HG03469 (cell line): ENCODE measurements at regions not wholly inside any gene's neighbourhood (a gene's known extent, or its start where the extent isn't known, plus 50 kb on each side); places are given as distances from the start of the nearest gene placed in this dataset.
"Not testable (repeated sequence)": the region's sequence is repeated elsewhere in the genome, so short reads cannot be mapped to it uniquely, and the experiment has no call there.

Experiments used
- ATAC-seq: cut with Tn5 transposase; IDR thresholded peaks from one replicate; pipeline ENCODE4 v1.9.1; 2021; ENCODE audit warnings: mild to moderate bottlenecking, moderate library complexity, moderate number of reproducible peaks; ENCODE audit not compliant: unreplicated experiment

- not testable (repeated sequence) for ATAC-seq
These were observed 150.8 kb upstream of the NR4A3 start for GRCh38 chr9:99670886-99671285.

GRCh38 chr9:99677281-99677680 lies 144.4 kb upstream of the NR4A3 start:
- ATAC-seq: no peak

- ATAC-seq: no peak
These were observed 143.1 kb upstream of the NR4A3 start for GRCh38 chr9:99678566-99678965.

- no peak for ATAC-seq
These were observed 141.5 kb upstream of the NR4A3 start for GRCh38 chr9:99680191-99680590.

GRCh38 chr9:99681113-99681512 lies 140.6 kb upstream of the NR4A3 start:
- no peak for ATAC-seq

GRCh38 chr9:99682378-99682777 lies 139.3 kb upstream of the NR4A3 start:
- ATAC-seq: no peak

GRCh38 chr9:99682870-99683269 lies 138.8 kb upstream of the NR4A3 start:
- no peak for ATAC-seq

GRCh38 chr9:99690573-99690972 lies 131.1 kb upstream of the NR4A3 start:
- no peak for ATAC-seq

- no peak for ATAC-seq
These were observed 127.8 kb upstream of the NR4A3 start for GRCh38 chr9:99693888-99694287.

- no peak for ATAC-seq
These were observed 127.3 kb upstream of the NR4A3 start for GRCh38 chr9:99694393-99694792.

GRCh38 chr9:99699396-99699795 lies 122.3 kb upstream of the NR4A3 start:
- no peak for ATAC-seq

GRCh38 chr9:99712214-99712613 lies 109.5 kb upstream of the NR4A3 start:
- no peak for ATAC-seq

- no peak for ATAC-seq
These were observed 107.8 kb upstream of the NR4A3 start for GRCh38 chr9:99713838-99714306.

- ATAC-seq: no peak
These were observed 103.1 kb upstream of the NR4A3 start for GRCh38 chr9:99718631-99719030.

- ATAC-seq: peak; percentile 87
These were observed 101.1 kb upstream of the NR4A3 start for GRCh38 chr9:99720455-99721050.

GRCh38 chr9:99721898-99722297 lies 99.8 kb upstream of the NR4A3 start:
- ATAC-seq: no peak

- ATAC-seq: no peak
These were observed 98.8 kb upstream of the NR4A3 start for GRCh38 chr9:99722877-99723276.

- ATAC-seq: no peak
These were observed 97.0 kb upstream of the NR4A3 start for GRCh38 chr9:99724640-99725039.

GRCh38 chr9:99725852-99726251 lies 95.8 kb upstream of the NR4A3 start:
- ATAC-seq: no peak

GRCh38 chr9:99726758-99727157 lies 94.9 kb upstream of the NR4A3 start:
- ATAC-seq: no peak

- ATAC-seq: no peak
These were observed 91.6 kb upstream of the NR4A3 start for GRCh38 chr9:99730062-99730461.

- no peak for ATAC-seq
These were observed 89.7 kb upstream of the NR4A3 start for GRCh38 chr9:99731950-99732349.

GRCh38 chr9:99732715-99733114 lies 89.0 kb upstream of the NR4A3 start:
- no peak for ATAC-seq
